SK-N-SH (cell line): ENCODE measurements at regions not wholly inside any gene's neighbourhood (a gene's known extent, or its start where the extent isn't known, plus 50 kb on each side); places are given as distances from the start of the nearest gene placed in this dataset.

Experiments
- CTCF ChIA-PET: fragments of 300-600, 350-600 bp; formaldehyde crosslinking; extraction: SDS; loops from one replicate; lab custom pipeline; 2021; lab: Yijun Ruan, JAX
- POLR2A ChIA-PET: fragments of 350-600 bp; sonication (Branson Sonifier 250); formaldehyde crosslinking; extraction: SDS; loops from one replicate; lab custom pipeline; 2020; ENCODE audit warnings: antibody characterized with exemption, inconsistent platforms; lab: Yijun Ruan, JAX
- DNase-seq: peaks from one replicate; pipeline ENCODE4 v3.0.0; 2012
- H2AFZ ChIP-seq: fragments of 200-600 bp; sonication (generic); 2 replicates; pipeline ENCODE4 v1.8.1; 2016; ENCODE audit warnings: antibody characterized with exemption, mild to moderate bottlenecking, low read depth
- H3F3A ChIP-seq: fragments of 200-600 bp; sonication (generic); replicated peaks from 2 replicates; pipeline ENCODE3; 2016; ENCODE audit warnings: antibody characterized with exemption, mild to moderate bottlenecking; ENCODE audit not compliant: insufficient read depth
- H3K27ac ChIP-seq, 2 experiments: fragments of 200-500 bp in 1 of 2; fragments of 200-600 bp in 1 of 2; sonication (Bioruptor generic) in 1 of 2; sonication (generic), shearing (Covaris generic) in 1 of 2; 2 replicates each; pipeline versions ENCODE4 v1.5.1 to v1.6.1; 2014 to 2016; ENCODE audit warnings: low read depth in 2 of 2, inconsistent platforms in 1 of 2, low read length in 1 of 2, mild to moderate bottlenecking in 1 of 2, mixed read lengths in 1 of 2
- H3K27me3 ChIP-seq: fragments of 200-600 bp; sonication (generic), shearing (Covaris generic); 2 replicates; pipeline ENCODE4 v1.6.1; 2016; ENCODE audit warnings: mixed run types; ENCODE audit not compliant: insufficient read depth
- H3K36me3 ChIP-seq, 2 experiments: fragments of 200-500 bp in 1 of 2; fragments of 200-600 bp in 1 of 2; sonication (Bioruptor generic) in 1 of 2; sonication (generic) in 1 of 2; replicated peaks in 1 of 2; 2 replicates each; pipeline versions ENCODE3 to v1.5.1; 2014 to 2016; ENCODE audit warnings: low read length in 1 of 2, mild to moderate bottlenecking in 1 of 2; ENCODE audit not compliant: insufficient read depth in 2 of 2, control insufficient read depth in 1 of 2
- H3K4me1 ChIP-seq, 2 experiments: fragments of 200-500 bp in 1 of 2; fragments of 200-600 bp in 1 of 2; sonication (Bioruptor generic) in 1 of 2; sonication (generic), shearing (Covaris generic) in 1 of 2; 2 replicates each; pipeline versions ENCODE4 v1.5.1 to v1.6.1; 2014 to 2016; ENCODE audit warnings: low read depth in 1 of 2, low read length in 1 of 2, mixed run types in 1 of 2; ENCODE audit not compliant: insufficient read depth in 2 of 2, control insufficient read depth in 1 of 2
- H3K4me2 ChIP-seq: fragments of 200-600 bp; sonication (generic), shearing (Covaris generic); 2 replicates; pipeline ENCODE4 v1.6.1; 2017; ENCODE audit warnings: mixed run types
- H3K4me3 ChIP-seq, 2 experiments: fragments of 200-500 bp in 1 of 2; fragments of 200-600 bp in 1 of 2; sonication (Bioruptor generic) in 1 of 2; sonication (generic), shearing (Covaris generic) in 1 of 2; 2 replicates each; pipeline versions ENCODE4 v1.5.1 to v1.8.1; 2014 to 2016; ENCODE audit warnings: low read depth in 2 of 2, inconsistent platforms in 1 of 2, low read length in 1 of 2, mild to moderate bottlenecking in 1 of 2, mixed read lengths in 1 of 2, moderate library complexity in 1 of 2
- H3K79me2 ChIP-seq: fragments of 200-600 bp; sonication (generic); 2 replicates; pipeline ENCODE4 v1.8.1; 2017; ENCODE audit warnings: mild to moderate bottlenecking; ENCODE audit not compliant: insufficient read depth
- H3K9ac ChIP-seq: fragments of 200-600 bp; sonication (generic); 2 replicates; pipeline ENCODE4 v1.6.1; 2017; ENCODE audit warnings: mixed run types
- H3K9me2 ChIP-seq: fragments of 200-600 bp; sonication (generic); 2 replicates; pipeline ENCODE4 v1.6.1; 2017; ENCODE audit warnings: mixed run types
- H3K9me3 ChIP-seq: fragments of 200-600 bp; sonication (generic); 2 replicates; pipeline ENCODE4 v1.6.1; 2017; ENCODE audit warnings: mixed run types, mild to moderate bottlenecking, moderate library complexity
- H4K20me1 ChIP-seq: fragments of 200-600 bp; sonication (generic); 2 replicates; pipeline ENCODE4 v1.6.1; 2017; ENCODE audit warnings: mild to moderate bottlenecking, mixed run types; ENCODE audit not compliant: insufficient read depth
- ELF1 ChIP-seq: IDR thresholded peaks from 2 replicates; pipeline ENCODE4 v1.4.0; 2012
- EZH2phosphoT487 ChIP-seq: fragments of 200-600 bp; sonication (generic); IDR thresholded peaks from 2 replicates; pipeline ENCODE4 v1.6.1; 2017; ENCODE audit warnings: low read depth, mixed run types, mild to moderate bottlenecking, antibody characterized with exemption, moderate library complexity, borderline replicate concordance
- FOXM1 ChIP-seq: IDR thresholded peaks from 2 replicates; pipeline ENCODE4 v1.4.0; 2012; ENCODE audit warnings: low read depth, mild to moderate bottlenecking
- GATA2 ChIP-seq: sonication (generic); formaldehyde crosslinking; IDR thresholded peaks from 2 replicates; pipeline ENCODE4 v1.5.0; 2020; ENCODE audit warnings: mild to moderate bottlenecking, missing genetic modification reagents
- JUND ChIP-seq: IDR thresholded peaks from 2 replicates; pipeline ENCODE4 v1.4.0; 2012
- MAX ChIP-seq: IDR thresholded peaks from 2 replicates; pipeline ENCODE4 v1.4.0; 2012; ENCODE audit warnings: low read depth
- MEF2A ChIP-seq: IDR thresholded peaks from 2 replicates; pipeline ENCODE4 v1.4.0; 2012; ENCODE audit warnings: low read depth, borderline replicate concordance
- MXI1 ChIP-seq: IDR thresholded peaks from 2 replicates; pipeline ENCODE4 v1.6.1; 2012; ENCODE audit warnings: mild to moderate bottlenecking, low read depth, low read length, improper control_type of control experiment
- NFIC ChIP-seq: IDR thresholded peaks from 2 replicates; pipeline ENCODE4 v1.4.0; 2012; ENCODE audit warnings: borderline replicate concordance
- POLR2AphosphoS5 ChIP-seq: IDR thresholded peaks from 2 replicates; pipeline ENCODE4 v1.6.1; 2012; ENCODE audit warnings: low read depth, low read length
- RAD21 ChIP-seq: IDR thresholded peaks from 2 replicates; pipeline ENCODE4 v1.6.1; 2012; ENCODE audit warnings: mild to moderate bottlenecking, low read length
- RXRA ChIP-seq: IDR thresholded peaks from 2 replicates; pipeline ENCODE4 v1.4.0; 2012; ENCODE audit warnings: low read depth, mild to moderate bottlenecking, borderline replicate concordance
- SMC3 ChIP-seq: IDR thresholded peaks from 2 replicates; pipeline ENCODE4 v1.6.1; 2012; ENCODE audit warnings: low read depth, low read length, improper control_type of control experiment
- TCF12 ChIP-seq: IDR thresholded peaks from 2 replicates; pipeline ENCODE4 v1.4.0; 2012
- USF2 ChIP-seq: fragments of 150-350 bp; IDR thresholded peaks from 2 replicates; pipeline ENCODE4 v1.6.1; 2017; ENCODE audit warnings: antibody characterized with exemption, low read length, low read depth, borderline replicate concordance
- WGBS: methylation state at CpG from one replicate; pipeline ENCODE4 v1.1.6; 2017; ENCODE audit warnings: low lambda C conversion rate; 5-methylcytosine and 5-hydroxymethylcytosine counted together
- TF ChIP-seq, protein P1 (sequence below): fragments of 200-600 bp; sonication (generic); IDR thresholded peaks from 2 replicates; pipeline ENCODE4 v1.6.1; 2017; ENCODE audit warnings: antibody characterized with exemption, mild to moderate bottlenecking, moderate library complexity
- TF ChIP-seq, protein P2 (sequence below): IDR thresholded peaks from 2 replicates; pipeline ENCODE4 v1.6.1; 2012; ENCODE audit warnings: mild to moderate bottlenecking, low read depth, low read length, moderate library complexity

- no peaks in the 10 kb centered on the region; a peak in 1 of 4 replicates for H3K4me1 ChIP-seq
- no peak for DNase-seq
- no peak overlapping the region for H3K4me2 ChIP-seq
- no peaks in the 10 kb centered on the region for H3K27me3 ChIP-seq
- H3K4me3 ChIP-seq, result no peak overlapping the region
- H3K9me2 ChIP-seq, result no peaks in the 10 kb centered on the region
- no peak overlapping the region for H3K27ac ChIP-seq
- no peak overlapping the region for H3K9ac ChIP-seq
- H3K9me3 ChIP-seq, result no peaks in the 10 kb centered on the region
- no peaks in the 10 kb centered on the region for H3K36me3 ChIP-seq
- ChIA-PET CTCF (interaction anchor here (0.6 to 2.4 kb wide), 7 partner anchors 11 to 308 kb away, joined by 3 to 8 read pairs (median 4); no protein-coding TSS in a partner anchor), POLR2A (no interaction called here)
- H4K20me1 ChIP-seq, result no peaks in the 10 kb centered on the region
- no peak overlapping the region for H2AFZ ChIP-seq
- 12% methylated on average over 4 of the region's 4 CpGs for WGBS
- TF ChIP-seq NFIC, result no peak
- TF ChIP-seq, protein P1, sequence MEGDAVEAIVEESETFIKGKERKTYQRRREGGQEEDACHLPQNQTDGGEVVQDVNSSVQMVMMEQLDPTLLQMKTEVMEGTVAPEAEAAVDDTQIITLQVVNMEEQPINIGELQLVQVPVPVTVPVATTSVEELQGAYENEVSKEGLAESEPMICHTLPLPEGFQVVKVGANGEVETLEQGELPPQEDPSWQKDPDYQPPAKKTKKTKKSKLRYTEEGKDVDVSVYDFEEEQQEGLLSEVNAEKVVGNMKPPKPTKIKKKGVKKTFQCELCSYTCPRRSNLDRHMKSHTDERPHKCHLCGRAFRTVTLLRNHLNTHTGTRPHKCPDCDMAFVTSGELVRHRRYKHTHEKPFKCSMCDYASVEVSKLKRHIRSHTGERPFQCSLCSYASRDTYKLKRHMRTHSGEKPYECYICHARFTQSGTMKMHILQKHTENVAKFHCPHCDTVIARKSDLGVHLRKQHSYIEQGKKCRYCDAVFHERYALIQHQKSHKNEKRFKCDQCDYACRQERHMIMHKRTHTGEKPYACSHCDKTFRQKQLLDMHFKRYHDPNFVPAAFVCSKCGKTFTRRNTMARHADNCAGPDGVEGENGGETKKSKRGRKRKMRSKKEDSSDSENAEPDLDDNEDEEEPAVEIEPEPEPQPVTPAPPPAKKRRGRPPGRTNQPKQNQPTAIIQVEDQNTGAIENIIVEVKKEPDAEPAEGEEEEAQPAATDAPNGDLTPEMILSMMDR, result no peak
- TF ChIP-seq EZH2phosphoT487, result no peak
- TF ChIP-seq USF2, result no peak
- no peak for TF ChIP-seq GATA2 (CRISPR knock-in tag)
- TF ChIP-seq MEF2A, result no peak
- no peak for TF ChIP-seq POLR2AphosphoS5
- no peak for TF ChIP-seq FOXM1
- no peak for TF ChIP-seq MAX
- TF ChIP-seq, protein P2, sequence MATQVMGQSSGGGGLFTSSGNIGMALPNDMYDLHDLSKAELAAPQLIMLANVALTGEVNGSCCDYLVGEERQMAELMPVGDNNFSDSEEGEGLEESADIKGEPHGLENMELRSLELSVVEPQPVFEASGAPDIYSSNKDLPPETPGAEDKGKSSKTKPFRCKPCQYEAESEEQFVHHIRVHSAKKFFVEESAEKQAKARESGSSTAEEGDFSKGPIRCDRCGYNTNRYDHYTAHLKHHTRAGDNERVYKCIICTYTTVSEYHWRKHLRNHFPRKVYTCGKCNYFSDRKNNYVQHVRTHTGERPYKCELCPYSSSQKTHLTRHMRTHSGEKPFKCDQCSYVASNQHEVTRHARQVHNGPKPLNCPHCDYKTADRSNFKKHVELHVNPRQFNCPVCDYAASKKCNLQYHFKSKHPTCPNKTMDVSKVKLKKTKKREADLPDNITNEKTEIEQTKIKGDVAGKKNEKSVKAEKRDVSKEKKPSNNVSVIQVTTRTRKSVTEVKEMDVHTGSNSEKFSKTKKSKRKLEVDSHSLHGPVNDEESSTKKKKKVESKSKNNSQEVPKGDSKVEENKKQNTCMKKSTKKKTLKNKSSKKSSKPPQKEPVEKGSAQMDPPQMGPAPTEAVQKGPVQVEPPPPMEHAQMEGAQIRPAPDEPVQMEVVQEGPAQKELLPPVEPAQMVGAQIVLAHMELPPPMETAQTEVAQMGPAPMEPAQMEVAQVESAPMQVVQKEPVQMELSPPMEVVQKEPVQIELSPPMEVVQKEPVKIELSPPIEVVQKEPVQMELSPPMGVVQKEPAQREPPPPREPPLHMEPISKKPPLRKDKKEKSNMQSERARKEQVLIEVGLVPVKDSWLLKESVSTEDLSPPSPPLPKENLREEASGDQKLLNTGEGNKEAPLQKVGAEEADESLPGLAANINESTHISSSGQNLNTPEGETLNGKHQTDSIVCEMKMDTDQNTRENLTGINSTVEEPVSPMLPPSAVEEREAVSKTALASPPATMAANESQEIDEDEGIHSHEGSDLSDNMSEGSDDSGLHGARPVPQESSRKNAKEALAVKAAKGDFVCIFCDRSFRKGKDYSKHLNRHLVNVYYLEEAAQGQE, result no peak
- TF ChIP-seq RAD21, result no peak
- no peak for TF ChIP-seq MXI1
- TF ChIP-seq SMC3, result no peak
- no peak for TF ChIP-seq ELF1
- no peak for TF ChIP-seq TCF12
- TF ChIP-seq RXRA, result no peak
- no peak for TF ChIP-seq JUND
- no peaks in the 10 kb centered on the region for H3F3A ChIP-seq
- H3K79me2 ChIP-seq, result no peaks in the 10 kb centered on the region
Observed at GRCh38 chr17:74059479-74060240, 143.8 kb upstream of the RPL38 start.
